Omental fat pad (tissue), 3 donors: ENCODE measurements at regions not wholly inside any gene's neighbourhood (a gene's known extent, or its start where the extent isn't known, plus 50 kb on each side); places are given as distances from the start of the nearest gene placed in this dataset.

Experiments used
- ATAC-seq: fragments of 150-250 bp; one replicate; pipeline ENCODE4 v1.9.1; 2016; ENCODE audit warnings: mild to moderate bottlenecking, moderate library complexity; ENCODE audit not compliant: low FRiP score
- DNase-seq: peaks from one replicate; pipeline ENCODE4 v3.0.0-alpha.2; 2019; ENCODE audit warnings: low spot score
- TF ChIP-seq, protein P1 (sequence below), 3 donors: fragments of 450-650 bp; IDR thresholded peaks; one replicate each; pipeline ENCODE4 v1.5.1; 2016 to 2017; ENCODE audit warnings: antibody characterized with exemption in 3 of 3, mild to moderate bottlenecking in 3 of 3, moderate library complexity in 2 of 3

- TF ChIP-seq, protein P1, sequence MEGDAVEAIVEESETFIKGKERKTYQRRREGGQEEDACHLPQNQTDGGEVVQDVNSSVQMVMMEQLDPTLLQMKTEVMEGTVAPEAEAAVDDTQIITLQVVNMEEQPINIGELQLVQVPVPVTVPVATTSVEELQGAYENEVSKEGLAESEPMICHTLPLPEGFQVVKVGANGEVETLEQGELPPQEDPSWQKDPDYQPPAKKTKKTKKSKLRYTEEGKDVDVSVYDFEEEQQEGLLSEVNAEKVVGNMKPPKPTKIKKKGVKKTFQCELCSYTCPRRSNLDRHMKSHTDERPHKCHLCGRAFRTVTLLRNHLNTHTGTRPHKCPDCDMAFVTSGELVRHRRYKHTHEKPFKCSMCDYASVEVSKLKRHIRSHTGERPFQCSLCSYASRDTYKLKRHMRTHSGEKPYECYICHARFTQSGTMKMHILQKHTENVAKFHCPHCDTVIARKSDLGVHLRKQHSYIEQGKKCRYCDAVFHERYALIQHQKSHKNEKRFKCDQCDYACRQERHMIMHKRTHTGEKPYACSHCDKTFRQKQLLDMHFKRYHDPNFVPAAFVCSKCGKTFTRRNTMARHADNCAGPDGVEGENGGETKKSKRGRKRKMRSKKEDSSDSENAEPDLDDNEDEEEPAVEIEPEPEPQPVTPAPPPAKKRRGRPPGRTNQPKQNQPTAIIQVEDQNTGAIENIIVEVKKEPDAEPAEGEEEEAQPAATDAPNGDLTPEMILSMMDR (IDR thresholded peaks at IDR 0.05): no peak
- ATAC-seq (peak; percentile 46), DNase-seq (no peak)
These were observed 227.2 kb downstream of the FOXO1 start for GRCh38 chr13:40438999-40439797.

GRCh38 chr13:40439928-40440327, 226.5 kb downstream of the FOXO1 start:
- DNase-seq (no peak), ATAC-seq (peak; percentile 54)
- TF ChIP-seq, protein P1 (IDR thresholded peaks at IDR 0.05): no peak

DNA sequence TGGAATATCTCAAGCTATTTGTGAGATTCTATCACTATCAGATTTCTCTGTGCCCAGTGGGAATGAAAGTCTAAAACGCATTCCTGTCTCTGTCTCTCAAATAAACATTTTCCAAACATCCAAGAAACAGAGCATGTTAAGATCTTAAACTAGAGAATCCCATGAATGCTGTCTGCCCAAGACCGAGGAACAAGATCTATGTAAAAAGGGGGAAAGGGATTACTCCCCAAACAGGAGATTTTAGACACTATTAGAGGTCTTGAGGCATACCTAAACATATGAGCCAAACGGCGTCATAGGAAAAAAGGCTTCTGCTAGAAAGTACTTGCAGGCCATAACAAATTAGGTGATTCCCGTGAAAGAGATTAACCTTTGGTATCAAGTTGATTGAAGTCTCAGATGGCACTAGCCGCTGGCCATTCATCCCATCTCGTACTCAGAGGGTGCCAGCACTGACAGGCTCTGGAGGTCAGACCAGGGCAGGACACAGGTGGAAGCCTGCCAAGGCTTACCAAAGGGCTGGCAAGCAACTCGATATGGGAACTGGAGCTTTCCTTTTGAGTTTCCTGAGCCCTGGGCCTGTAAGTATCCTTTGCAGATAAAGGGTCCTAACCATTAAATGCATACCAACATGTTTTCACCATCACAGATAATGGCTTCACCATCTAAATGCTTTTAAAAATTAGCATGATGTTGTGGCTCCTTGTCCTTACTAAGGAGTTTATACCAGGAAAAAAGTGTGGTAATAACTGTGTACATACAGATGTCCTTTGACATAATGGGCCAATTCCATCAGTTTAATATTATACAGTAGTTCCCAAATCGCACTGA, 225.2 kb downstream of the FOXO1 start:
- DNase-seq: no peak
- ATAC-seq: peak; percentile 56

GRCh38 chr13:40442231-40442630, 224.2 kb downstream of the FOXO1 start:
- DNase-seq: no peak
- no peak for ATAC-seq
- TF ChIP-seq, protein P1 (IDR thresholded peaks at IDR 0.05): no peak

More for the DNA sequence above, 225.2 kb downstream of the FOXO1 start:
- TF ChIP-seq, protein P1 (IDR thresholded peaks at IDR 0.05): no peak

- no peak for DNase-seq
- TF ChIP-seq, protein P1 (IDR thresholded peaks at IDR 0.05): no peak
- no peak for ATAC-seq
These were observed 223.6 kb downstream of the FOXO1 start for GRCh38 chr13:40442826-40443225.

DNA sequence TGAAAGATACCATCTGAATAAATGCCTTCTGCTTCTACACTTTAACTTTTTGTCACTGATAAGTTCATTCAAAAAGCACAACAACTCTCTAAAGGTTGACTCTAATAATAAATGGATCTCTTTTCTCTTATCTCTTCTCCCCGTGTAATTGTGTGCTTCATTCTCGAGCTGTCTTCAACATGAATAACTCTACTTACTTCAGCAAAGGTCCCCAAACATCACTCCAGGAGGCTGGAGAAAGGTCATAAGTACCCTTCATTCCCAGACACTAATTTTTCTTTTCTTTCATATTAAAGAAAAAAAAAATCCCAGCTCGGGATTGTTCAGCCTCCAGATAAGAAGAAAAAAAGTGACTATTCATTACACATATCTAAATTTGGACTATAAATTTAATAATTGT, 222.2 kb downstream of the FOXO1 start:
- TF ChIP-seq, protein P1 (IDR thresholded peaks at IDR 0.05): no peak
- no peak for DNase-seq
- ATAC-seq: no peak
